Lung (tissue), 11 donors: ENCODE measurements at regions not wholly inside any gene's neighbourhood (a gene's known extent, or its start where the extent isn't known, plus 50 kb on each side); places are given as distances from the start of the nearest gene placed in this dataset.

ENCODE experiments used
- ATAC-seq: fragments of 200-7000 bp; cut with Tn5 transposase; one replicate; pipeline ENCODE4 v1.9.1; 2020; ENCODE audit warnings: moderate number of reproducible peaks; ENCODE audit not compliant: insufficient read depth, low FRiP score
- DNase-seq, 3 donors: peaks; one replicate each; pipeline ENCODE4 v3.0.0-alpha.2; 2013 to 2017
- H3K27ac ChIP-seq, 2 donors: one replicate each; pipeline ENCODE4 v1.5.1; 2013; ENCODE audit warnings: mild to moderate bottlenecking in 2 of 2, moderate library complexity in 2 of 2, control low read depth in 1 of 2, inconsistent platforms in 1 of 2, low read depth in 1 of 2, low read length in 1 of 2
- H3K27me3 ChIP-seq, 3 donors: one replicate each; pipeline ENCODE4 v1.5.1; 2013; ENCODE audit warnings: low read length in 2 of 3; ENCODE audit not compliant: control insufficient read depth in 3 of 3, insufficient read depth in 3 of 3
- H3K36me3 ChIP-seq, 4 donors: one replicate each; pipeline ENCODE4 v1.5.1; 2013; ENCODE audit warnings: low read length in 4 of 4, mild to moderate bottlenecking in 1 of 4, moderate library complexity in 1 of 4; ENCODE audit not compliant: control insufficient read depth in 4 of 4, insufficient read depth in 4 of 4
- H3K4me1 ChIP-seq, 5 donors: one replicate each; pipeline ENCODE4 v1.5.1; 2013; ENCODE audit warnings: low read length in 5 of 5, mild to moderate bottlenecking in 2 of 5, moderate library complexity in 1 of 5; ENCODE audit not compliant: control insufficient read depth in 5 of 5, insufficient read depth in 5 of 5
- H3K4me3 ChIP-seq: one replicate; pipeline ENCODE4 v1.5.1; 2013; ENCODE audit warnings: mild to moderate bottlenecking, control low read depth, moderate library complexity
- H3K9ac ChIP-seq, 2 donors: one replicate each; pipeline ENCODE4 v1.5.1; 2013; ENCODE audit warnings: low read length in 2 of 2, control low read depth in 1 of 2; ENCODE audit not compliant: insufficient read depth in 1 of 2
- H3K9me3 ChIP-seq, 4 donors: one replicate each; pipeline ENCODE4 v1.5.1; 2013; ENCODE audit warnings: low read length in 3 of 4, mild to moderate bottlenecking in 1 of 4, moderate library complexity in 1 of 4; ENCODE audit not compliant: control insufficient read depth in 4 of 4, insufficient read depth in 3 of 4
- CTCF ChIP-seq: IDR thresholded peaks from 2 replicates; pipeline ENCODE4 v1.5.1; 2012; ENCODE audit warnings: mild to moderate bottlenecking; ENCODE audit errors: control extremely low read depth, extremely low read depth
- WGBS, 2 donors: extraction: QIAGEN DNeasy Blood & Tissue Kit; methylation state at CpG; one replicate each; pipeline ENCODE4 v1.1.7; 2013; 5-methylcytosine and 5-hydroxymethylcytosine counted together
- donor health status: control.
- donor health status: control.
- donor health status: Bipolar disorder and iron deficiency.
- donor health status: healthy.
- donor health status: DM: yes; HTN: yes; CAD: no.

- Histone ChIP-seq H3K9ac (no peak overlapping the region), H3K4me1 (no peaks in the 10 kb centered on the region), H3K4me3 (no peak overlapping the region), H3K27ac (no peak overlapping the region), H3K36me3 (no peaks in the 10 kb centered on the region), H3K9me3 (peaks cover 0 to 8% (median 1%) of the 10 kb centered on the region in 4 donors), H3K27me3 (no peaks in the 10 kb centered on the region)
- DNase-seq (no peak), ATAC-seq (no peak)
- WGBS, 2 donors = 91 to 92% methylated on average over 10 of the region's 10 CpGs
- TF ChIP-seq CTCF = no peak
Measured at GRCh38 chr2:51194656-51195055, 162.7 kb upstream of the NRXN1 start.

GRCh38 chr2:51170273-51170672 is 138.3 kb upstream of the NRXN1 start:
- Histone ChIP-seq H3K4me3 (no peak overlapping the region), H3K9ac (no peak overlapping the region), H3K9me3 (no peaks in the 10 kb centered on the region), H3K4me1 (no peaks in the 10 kb centered on the region), H3K27ac (no peak overlapping the region), H3K27me3 (no peaks in the 10 kb centered on the region), H3K36me3 (no peaks in the 10 kb centered on the region)
- ATAC-seq (no peak), DNase-seq (no peak)
- TF ChIP-seq CTCF = no peak

GRCh38 chr2:51165534-51166260 is 133.8 kb upstream of the NRXN1 start:
- Histone ChIP-seq H3K4me1 (no peaks in the 10 kb centered on the region), H3K27ac (no peak overlapping the region), H3K9me3 (no peaks in the 10 kb centered on the region), H3K9ac (no peak overlapping the region), H3K36me3 (no peaks in the 10 kb centered on the region), H3K27me3 (no peaks in the 10 kb centered on the region), H3K4me3 (no peak overlapping the region)
- WGBS, 2 donors = 50 to 53% methylated on average over 6 of the region's 6 CpGs
- no peak for TF ChIP-seq CTCF
- ATAC-seq = no peak
- DNase-seq = peak in 1 of 3 donors; percentile 4

- no peak overlapping the region for H3K9ac ChIP-seq
- H3K4me1 ChIP-seq = no peaks in the 10 kb centered on the region
- H3K4me3 ChIP-seq = no peak overlapping the region
- WGBS, 2 donors = 90 to 94% methylated on average over 1 of the region's 1 CpG
- no peak for ATAC-seq
- no peaks in the 10 kb centered on the region for H3K36me3 ChIP-seq
- TF ChIP-seq CTCF = no peak
- H3K9me3 ChIP-seq = no peaks in the 10 kb centered on the region
- peak in 1 of 3 donors; percentile 1 for DNase-seq
- no peaks in the 10 kb centered on the region for H3K27me3 ChIP-seq
- H3K27ac ChIP-seq = no peak overlapping the region
Measured at GRCh38 chr2:51158251-51158650, 126.3 kb upstream of the NRXN1 start.
